Cerebellar cortex (tissue), 1 donor: ENCODE measurements at regions not wholly inside any gene's neighbourhood (a gene's known extent, or its start where the extent isn't known, plus 50 kb on each side); places are given as distances from the start of the nearest gene placed in this dataset.

Experiments used
- DNase-seq: peaks from one replicate; pipeline ENCODE4 v3.0.0-alpha.2; 2015; ENCODE audit warnings: low spot score

DNA sequence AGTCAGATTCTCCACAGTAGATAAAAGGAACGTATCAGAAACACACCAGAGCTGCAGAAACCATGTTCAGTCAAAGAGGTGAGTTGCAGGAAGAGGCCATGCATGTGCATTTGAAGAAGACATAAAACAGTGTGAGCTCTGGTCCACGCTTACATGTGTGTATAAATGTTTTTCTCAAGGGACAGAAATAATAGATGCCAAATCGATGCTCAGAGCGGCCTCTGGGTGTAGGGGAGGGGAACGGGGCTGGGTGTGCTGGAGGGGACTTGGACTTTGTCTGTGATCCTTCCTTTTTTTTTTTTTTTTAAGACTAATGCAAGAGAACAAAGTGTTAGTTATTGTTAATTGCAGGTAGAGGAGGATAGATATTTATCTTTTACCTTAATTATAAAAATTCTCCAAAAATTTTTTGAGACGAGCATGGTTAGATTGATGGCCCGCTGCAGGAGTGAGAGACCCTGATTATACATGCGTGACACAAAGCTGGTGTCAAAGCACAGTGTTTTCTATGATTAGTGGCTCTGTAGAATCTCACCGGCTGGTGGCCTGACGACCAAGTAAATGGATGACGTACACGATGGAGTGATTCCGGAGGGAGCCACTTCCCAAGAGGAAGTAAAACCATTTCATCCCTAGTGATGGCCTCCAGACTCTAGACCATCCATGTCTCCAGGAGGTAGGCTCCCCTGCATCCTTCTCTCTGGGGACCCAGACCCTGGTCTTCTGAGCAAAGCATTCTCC lies 240.2 kb downstream of the ENGASE start:
- no peak for DNase-seq

DNA sequence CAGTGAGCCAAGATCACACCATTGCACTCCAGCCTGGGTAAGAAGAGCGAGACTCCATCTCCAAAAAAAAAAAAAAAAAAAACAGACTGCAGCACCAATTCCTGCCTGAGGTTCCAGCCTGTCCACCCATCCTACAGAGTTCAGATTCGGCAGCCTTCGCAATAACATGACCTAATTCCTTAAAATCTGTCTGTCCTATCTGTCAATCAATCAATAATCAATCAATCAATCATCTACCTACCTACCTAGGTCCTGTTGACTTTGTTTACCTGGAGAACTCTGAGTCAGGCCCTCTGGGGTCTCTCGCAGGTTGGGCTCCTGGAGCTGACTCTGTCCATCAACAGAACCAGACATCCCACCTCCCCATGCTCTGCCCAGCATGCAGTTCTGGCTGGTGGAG lies 236.7 kb downstream of the ENGASE start:
- DNase-seq, result no peak

DNA sequence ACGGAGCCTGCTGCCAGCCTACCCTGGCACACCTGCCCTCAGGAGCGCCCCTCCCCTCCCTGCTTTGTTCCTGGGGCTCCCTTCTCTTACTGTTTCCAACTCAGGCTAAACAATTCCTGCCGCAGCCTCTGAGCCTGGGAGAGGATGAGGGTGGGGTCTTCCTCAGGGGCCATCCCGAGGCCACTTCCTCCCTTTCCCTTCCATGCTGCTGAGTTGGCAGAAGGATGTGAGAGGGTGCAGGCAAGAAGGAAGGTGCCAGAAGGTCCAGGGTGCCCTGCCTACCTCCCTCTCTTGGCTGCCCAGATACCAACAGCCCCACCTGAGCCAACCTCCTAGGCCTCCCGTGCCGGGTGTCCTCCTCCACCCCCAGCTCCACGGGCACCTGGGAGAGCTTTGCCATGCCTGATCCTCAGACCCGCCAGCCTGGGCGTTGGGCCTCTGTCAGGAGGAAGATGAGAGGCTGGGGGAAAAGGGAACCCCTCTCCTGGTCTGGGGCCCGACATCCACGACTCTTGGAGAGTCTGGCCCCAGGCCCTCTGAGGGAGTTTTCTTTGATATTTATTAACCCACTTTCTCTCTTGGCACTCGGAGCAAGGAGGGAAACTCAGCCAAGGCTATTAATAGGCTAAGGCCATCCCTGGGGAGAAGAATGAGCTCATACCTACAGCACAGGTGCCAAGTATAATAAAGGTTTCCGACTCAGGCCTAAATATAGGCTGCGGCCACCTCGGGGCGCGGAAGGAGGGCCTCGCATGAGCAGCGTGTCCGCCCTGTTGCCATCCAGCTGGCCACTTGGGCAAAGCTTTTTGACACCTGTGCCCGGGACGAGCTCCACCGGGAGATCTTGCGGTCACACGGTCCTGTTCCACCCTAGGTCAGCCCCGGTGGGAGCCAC lies 232.0 kb downstream of the ENGASE start:
- peak; percentile 80 for DNase-seq

DNA sequence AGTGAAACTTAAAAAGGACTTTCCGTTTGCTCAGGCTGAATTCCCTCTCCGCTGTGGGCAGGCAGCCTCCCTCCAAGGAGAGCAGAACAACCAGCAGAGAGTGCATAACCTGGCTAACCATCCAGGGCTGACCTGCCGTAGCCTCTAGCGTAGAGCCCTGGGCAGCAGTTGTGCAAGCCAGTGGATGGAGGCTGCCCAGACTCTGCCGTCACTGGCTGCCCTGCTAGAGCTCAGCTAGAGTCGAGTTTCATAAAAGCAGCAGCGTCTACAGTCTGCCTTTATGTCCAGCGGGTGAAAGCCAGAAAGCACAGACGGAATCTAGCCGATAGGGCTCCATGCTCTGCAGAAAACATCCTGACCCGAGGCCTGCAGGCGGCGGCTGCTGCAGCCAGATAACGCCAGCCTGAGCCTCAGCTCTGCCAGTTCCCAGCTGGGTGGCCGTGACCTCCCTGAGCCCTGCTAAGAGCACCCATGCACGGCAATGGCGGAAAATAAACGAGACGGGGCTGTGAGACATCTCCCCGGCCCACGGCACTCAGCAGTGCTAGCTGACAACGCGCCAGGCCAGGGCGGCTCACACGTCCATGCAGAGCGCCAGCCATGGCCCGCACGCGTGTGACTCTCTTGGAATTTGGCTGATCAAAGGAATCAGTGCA lies 231.3 kb downstream of the ENGASE start:
- peak; percentile 68 for DNase-seq

DNA sequence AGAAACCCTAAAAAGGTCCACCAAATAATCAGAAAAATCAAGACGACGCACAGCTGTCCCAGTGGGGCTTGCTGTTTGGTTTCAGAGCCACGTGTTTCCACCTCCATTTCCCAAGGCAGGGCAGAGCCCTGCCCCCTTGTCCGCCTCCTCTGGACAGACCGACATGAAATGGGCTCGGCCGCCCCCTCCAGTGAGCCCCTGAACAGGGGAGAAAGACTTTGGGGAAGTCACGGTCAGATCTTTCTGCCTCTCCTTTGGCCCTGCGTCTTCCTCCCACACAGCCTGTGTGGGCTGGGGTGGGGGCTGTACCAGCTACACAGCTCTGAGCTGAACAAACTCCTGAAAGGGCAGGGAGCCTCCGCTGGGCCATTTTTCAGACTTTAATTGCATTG lies 230.7 kb downstream of the ENGASE start:
- no peak for DNase-seq

DNA sequence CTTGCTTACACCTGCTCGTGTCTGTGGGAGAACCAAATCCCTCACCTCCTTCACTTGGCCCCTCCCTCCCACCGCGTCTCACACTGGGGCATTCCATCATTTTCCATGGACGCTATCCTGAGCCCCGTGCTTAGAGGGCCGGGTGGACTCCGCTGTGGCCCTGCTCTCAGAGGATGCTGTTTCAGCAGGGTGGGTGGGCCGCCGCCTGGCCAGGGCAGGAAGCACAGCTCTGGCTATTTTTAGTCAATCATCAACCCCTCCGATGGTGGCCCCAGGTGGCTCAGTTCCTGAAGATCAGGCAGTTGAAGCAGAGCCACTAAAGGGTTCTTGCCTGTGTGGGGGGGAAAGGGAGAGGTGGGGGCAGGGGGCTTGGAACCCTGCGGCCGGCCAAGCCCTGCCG lies 230.3 kb downstream of the ENGASE start:
- no peak for DNase-seq

DNA sequence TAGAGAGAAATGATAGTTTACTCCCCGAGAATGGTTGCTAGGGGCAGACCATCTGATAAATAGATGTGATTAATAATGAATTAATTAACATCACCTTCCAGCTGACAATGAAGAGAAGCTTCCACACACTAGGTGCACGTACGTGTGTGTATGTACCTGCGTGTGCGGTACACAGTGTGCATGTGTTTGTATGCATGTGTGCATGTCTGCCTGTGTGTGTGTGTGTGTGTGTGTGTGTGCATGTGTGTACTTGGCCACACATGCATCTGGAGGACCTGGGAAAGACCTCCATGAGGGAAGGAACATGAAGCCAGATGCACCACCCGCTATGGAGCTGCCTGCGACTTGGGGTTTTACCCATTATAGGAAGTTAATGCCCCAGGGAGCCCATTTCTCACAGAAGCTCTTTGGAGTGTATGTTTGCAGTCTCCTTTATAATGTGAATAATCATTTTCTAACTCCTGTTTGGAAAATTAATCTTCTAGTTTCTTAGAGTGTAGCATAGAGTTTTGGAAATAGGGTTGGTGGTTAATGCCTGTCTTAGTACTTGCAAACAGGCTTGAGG lies 229.1 kb downstream of the ENGASE start:
- no peak for DNase-seq

DNA sequence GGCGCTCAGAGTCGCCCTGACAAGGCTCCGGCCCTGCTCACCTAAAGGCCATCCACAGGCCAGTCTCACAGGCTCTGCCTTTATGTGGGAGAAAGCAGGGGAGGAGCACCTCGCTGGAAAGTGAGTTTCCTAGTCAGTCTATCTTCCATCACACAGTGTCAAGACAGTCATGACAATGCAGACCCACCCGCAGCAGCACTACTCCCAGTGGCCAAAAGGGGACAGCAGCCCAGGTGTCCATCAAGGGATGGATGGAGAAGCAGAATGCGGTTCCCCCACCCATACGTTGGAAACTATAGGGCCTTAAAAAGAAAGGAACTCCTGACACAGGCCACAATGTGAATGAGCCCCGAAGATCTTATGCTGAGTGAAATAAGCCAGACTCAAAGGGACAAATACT lies 226.8 kb downstream of the ENGASE start:
- no peak for DNase-seq

DNA sequence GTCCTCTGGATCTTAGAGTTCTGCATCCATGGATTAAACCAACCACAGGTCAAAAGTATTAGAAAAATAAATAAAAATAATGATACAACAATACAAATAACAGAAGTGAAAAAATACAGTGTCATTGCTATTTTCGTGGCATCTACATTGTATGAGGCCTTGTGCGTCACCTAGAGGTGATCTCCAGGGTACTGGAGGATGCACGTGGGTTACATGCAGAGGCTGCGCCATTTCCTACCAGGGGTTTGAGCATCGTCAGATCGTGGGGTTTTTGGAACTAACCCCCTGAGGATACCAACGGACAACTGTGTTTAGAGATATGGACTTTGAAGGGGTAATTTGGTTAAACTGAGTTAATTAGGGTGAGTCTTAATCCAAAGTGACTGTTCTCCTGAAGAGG lies 224.7 kb downstream of the ENGASE start:
- DNase-seq, result no peak

DNA sequence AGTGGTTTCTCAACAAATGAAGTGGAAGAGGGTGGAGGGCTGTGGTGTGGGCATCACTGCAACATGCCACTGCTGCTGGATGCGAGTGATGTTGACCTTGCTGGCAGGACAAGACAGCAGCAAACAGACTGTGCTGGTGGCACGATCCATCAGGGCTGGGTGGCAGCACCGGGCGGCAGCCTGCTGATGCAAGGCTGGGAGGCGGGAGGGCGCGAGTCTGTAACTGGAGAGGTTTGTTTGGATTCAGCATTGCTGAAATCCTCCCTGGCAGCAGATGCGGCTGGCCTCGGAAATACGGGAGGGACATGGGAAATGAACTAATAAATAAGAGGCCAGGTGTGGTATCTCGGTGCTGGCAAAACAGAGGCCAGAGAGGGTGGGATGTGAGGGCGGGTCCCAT lies 224.2 kb downstream of the ENGASE start:
- DNase-seq, result no peak

DNA sequence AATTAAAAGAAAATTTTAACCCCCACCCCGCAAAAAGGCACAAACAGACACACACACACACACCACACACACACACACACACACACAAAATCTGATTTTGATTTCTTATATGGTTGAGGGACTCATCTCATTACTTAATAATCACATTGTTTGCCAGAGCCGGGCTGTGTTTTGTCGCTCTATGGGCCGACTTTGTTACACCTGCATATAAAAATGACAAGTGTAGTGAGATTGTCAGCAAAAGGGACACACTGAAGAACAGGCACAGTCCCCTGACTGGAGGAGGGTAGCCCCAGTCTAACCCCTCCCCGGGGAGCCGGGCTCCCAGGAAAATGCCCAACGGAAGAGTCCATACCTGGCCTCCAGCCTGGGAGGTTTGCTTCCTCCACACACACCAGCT lies 221.6 kb downstream of the ENGASE start:
- no peak for DNase-seq

DNA sequence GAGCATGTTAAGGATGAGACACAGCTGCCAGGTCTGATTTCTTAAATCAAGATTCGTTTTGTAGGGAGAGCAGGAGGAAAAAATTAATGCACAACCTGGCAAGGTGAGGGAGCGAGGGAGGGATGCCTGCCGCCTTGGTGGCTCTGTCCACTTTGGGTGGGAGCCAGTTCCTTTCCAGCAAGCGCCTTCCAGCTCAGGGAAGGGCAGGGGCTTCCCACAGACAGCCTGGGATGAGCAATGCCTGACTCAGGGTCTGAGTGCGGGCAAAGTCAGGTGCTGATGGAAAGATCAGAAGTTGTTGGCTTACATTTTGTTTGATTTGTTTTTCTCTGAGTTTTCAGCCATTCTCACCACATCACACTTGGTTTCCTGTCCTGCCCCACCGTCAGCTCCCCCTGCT lies 220.7 kb downstream of the ENGASE start:
- peak; percentile 67 for DNase-seq

DNA sequence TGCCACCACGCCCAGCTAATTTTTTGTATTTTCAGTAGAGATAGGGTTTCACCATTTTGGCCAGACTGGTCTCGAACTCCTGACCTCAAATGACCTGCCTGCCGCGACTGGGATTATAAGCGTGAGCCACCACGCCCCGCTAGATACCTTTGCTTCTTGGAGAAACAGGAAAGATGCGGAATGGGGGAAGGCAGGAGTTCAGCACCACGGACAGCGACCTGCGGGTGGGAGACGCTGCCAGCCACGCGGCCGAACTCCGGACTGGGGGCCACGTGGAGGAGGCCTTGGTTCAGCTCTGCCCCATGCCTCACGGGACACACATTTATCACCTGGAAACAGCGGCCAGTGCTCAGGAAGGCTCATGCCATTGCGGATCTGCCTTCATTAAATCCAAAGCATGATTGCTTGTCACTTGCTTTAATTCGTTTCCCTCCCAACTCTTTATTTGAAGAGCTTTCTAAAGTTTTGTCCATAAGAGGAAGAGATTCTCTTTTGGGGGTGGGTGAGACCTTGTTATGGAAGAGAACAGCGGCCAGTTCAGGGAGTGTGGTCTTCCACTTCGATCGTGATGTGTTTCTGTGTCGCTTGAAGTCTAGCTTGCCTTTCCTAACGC lies 219.9 kb downstream of the ENGASE start:
- no peak for DNase-seq

DNA sequence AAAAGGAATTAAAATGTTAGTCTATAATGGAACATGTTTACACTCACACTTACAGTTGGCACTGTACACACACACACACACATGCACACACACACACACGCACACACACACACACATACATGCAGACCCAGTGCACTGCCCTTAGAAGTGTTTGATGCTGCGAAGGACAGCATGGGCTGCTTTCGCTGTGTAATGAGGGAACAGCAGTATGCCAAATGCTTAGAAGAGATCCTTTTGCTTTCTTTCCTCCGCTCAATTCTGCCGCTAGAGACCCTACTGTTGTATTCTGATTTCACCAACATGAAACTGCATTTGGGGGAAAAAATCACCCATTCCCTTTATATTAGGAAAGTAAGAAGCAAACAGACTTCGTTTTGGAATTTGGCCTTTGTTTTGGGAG lies 217.9 kb downstream of the ENGASE start:
- DNase-seq, result no peak

DNA sequence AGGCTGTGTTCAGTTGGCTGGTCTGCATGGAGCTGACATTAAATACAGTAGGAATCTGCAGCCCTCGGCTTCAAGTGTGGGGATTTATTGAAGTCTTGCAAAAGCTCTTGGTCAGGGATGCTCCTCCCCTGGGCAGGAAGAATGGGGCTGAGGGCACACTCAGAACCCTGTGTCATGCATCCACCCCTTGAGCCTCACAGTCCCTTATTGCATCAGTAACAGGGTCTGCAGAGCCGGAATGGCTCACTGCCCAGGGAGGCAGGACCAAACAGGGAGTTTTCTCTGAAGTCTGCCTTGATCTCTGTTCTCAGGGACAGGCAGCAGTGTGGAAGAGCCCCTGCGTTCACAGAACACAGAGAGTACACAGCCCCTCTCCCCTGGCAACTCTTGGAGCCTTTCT lies 216.8 kb downstream of the ENGASE start:
- no peak for DNase-seq

DNA sequence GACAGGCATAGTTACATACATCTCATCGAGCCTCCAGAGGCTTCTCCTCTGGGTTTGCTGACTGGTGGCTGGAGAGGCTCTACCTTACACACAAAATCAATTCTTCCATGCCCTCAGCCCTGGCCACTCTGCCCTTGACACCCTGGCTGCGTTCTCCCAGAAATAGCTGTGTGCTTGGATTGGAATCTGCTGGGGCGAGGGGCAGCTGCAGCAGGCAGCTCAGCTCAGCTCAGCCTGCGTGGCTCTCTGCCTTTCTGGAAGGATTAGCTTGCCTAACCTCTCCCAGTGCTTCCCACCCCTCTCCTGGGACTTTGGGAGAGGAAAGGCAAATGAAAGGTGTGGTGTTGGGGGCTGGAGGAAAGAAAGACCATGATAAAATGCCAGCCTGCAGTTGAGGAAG lies 216.1 kb downstream of the ENGASE start:
- DNase-seq, result no peak

DNA sequence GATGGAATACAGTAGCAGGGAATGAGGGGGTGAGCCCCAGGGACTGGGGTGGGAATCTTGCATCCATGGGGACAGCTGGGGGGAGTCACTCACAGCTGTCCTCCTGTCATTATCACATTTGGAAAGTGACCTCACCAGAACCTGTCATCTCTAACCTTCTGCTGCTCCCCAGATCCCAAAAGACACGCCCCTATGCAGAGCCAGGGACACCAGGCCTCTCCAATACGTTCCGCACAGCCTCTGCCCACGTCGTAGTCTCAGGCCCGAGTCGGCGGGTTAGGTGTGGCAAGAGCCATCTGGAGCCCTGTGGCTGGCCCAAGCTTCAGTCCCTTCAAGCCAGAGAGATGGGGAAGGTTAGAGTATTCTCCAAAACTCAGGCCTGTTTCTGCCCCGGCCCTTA lies 214.3 kb downstream of the ENGASE start:
- DNase-seq, result no peak

DNA sequence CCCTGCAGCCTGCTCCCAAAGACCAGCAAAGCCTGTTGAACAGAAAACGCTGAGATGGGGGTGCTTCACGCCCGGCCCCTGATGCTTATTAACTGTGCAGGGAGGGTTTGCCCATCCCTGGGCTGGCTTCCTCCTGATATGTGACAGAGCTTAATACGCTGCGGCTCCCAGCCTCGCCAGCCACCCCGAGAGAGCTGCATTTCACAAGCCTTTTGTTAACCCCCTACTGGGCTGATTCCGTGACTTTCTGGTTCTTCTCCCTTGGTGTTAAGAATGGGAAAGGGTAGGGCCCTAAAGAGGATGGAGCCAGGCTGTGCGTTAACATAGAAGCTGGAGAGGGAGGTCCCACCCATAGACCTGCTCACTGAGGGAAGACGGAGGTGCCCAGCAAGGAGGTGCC lies 211.8 kb downstream of the ENGASE start:
- no peak for DNase-seq

DNA sequence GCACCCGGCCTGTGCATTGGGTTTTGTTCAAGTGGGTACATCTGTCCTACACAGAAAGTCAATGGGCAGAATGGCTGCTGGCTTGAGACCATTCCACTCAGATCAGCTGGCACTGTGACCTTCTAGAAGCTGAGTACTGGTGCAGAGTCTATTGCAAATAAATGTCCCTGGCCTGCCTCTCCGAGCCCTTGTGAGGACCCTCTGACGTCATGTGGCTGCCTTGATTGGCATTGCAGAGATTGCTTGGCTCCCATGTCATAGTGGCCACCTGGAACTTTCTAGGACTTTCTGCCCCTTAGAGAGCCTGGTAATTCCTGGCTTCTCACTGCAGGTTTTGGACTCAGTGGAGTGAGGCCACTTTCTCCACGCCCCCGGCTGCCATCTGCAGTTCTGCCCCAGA lies 211.3 kb downstream of the ENGASE start:
- no peak for DNase-seq

DNA sequence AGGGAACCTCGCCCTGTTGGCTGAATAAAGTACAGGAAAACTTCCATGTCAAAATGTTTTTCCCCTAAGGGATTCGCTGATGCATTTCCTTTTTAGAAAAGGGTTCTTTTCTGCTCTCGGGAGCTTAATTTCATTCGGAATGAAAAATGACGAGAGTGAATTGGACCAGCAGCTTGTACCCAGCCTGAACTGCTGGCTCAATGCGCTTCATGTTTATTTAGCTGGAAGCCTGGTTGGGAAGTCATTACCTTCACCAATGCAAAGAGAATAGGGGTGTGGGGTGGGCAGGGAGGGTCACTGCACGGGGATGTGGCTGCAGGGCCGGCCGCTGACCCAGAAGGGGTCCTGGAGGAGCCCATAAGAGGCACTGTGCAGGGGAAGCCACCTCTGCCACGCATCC lies 207.7 kb downstream of the ENGASE start:
- no peak for DNase-seq

DNA sequence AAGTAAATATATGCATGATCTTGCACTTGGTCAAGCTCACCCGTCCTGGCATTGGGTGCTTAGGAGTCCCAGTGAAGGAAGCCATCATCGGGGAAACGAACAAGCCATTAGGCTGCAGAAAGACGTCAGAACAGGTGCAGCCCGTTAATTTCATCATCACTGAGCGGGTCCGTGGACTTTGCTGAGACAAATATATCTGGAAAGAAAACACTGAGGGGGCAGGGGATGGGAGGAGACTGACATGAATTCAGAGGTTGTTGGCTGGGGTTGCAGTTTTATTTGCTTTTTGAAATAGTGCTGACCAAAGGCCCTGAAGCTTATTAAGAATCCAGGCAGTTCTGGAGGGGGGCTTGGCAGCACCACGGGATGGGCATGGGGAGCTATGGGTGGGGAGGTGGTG lies 207.2 kb downstream of the ENGASE start:
- DNase-seq, result no peak

DNA sequence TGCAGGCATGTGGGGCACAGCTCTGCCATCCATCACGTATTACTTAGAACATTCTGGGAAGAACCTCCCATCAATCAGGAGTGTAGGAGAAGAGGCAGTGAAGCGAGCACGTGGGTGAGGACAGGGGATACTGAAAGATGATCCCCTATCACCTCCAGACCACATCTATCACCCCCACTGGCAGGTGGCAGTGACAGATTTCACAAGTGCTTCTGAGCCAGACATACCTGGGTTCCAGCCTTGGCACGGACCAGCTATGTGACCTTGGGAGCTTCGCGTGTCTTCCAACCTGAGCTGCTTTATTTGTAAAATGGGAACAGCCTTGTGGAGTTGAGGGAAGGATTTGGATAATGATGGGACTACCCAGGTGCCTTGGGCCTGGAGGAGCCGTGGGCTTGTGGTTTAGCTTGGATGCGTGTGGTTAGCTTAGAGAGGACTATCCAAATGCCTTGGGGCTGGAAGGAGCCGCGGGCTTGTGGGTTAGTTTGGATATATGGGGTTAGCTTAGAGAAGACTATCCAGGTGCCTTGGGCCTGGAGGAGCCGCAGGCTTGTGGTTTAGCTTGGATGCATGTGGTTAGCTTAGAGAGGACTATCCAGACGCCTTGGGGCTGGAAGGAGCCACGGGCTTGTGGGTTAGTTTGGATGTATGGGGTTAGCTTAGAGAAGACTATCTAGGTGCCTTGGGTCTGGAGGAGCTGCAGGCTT lies 206.4 kb downstream of the ENGASE start:
- DNase-seq, result peak; percentile 66
